ENCODE measurements at regions not wholly inside any gene's neighbourhood (a gene's known extent, or its start where the extent isn't known, plus 50 kb on each side); places are given as distances from the start of the nearest gene placed in this dataset.

DNA sequence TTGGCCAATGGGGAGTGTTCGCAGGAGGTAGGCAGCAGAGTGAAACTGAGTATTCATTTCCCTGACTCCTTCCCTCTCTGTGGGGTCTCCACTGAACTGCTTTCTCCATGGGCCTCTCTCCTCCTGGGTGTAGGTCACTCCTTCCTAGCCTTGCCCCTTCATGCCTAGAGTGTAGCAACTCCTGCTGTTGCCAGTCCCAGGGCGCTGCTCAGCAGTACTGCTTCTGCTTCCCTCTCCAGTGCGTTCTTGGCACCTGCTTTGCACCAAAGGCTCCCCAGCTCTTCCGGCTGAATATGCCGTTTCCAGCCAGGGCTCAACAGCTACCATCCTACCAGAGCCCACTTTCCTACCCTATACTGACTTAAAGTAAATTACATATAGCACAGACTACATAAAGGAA lies 92.2 kb downstream of the MAF start:
- no peaks in the 10 kb centered on the region for H4K20me1 ChIP-seq (ENCODE audit: insufficient read depth)
- intact Hi-C loops (cut with micrococcal nuclease) = no loop called here
- RAD21 ChIA-PET (ENCODE audit: low non-redundant PET in 1 of 2, low total read pairs in 2 of 2, uncharacterized antibody in 2 of 2, unreplicated experiment in 2 of 2) = no interaction called here
- no peaks in the 10 kb centered on the region for H3K9me2 ChIP-seq (ENCODE audit: insufficient read depth)
- no peak for DNase-seq (ENCODE audit: low read depth, low spot score)
- H3K27me3 ChIP-seq (ENCODE audit: insufficient read depth, low read length) = no peaks in the 10 kb centered on the region
- CTCF ChIA-PET = no interaction called here
- TF ChIP-seq CEBPB (IDR thresholded peaks at IDR 0.05; ENCODE audit: low read depth) (no peak), SP1 (IDR thresholded peaks at IDR 0.05; ENCODE audit: low read depth) (no peak), FOSL1 (IDR thresholded peaks at IDR 0.05; ENCODE audit: low read depth) (no peak)
- no peak for ATAC-seq
- H3K27ac ChIP-seq (ENCODE audit: low read depth, low read length) = no peak overlapping the region
- no peaks in the 10 kb centered on the region for H3K79me2 ChIP-seq (ENCODE audit: insufficient read depth, low read length)
- H3K9me3 ChIP-seq (ENCODE audit: control insufficient read depth in 1 of 2, insufficient read depth in 1 of 2, low read depth in 1 of 2, low read length in 2 of 2) = peaks cover 35 to 40% of the 10 kb centered on the region in 2 experiments; a peak in 2 of 4 replicates
- H3K4me3 ChIP-seq (replicated peaks in 1 of 2; ENCODE audit: low read depth in 1 of 2, low read length in 2 of 2) = no peak overlapping the region
- H3K4me2 ChIP-seq (ENCODE audit: low read length) = no peak overlapping the region
- H2AFZ ChIP-seq (ENCODE audit: low read depth, low read length, poor library complexity, severe bottlenecking) = no peak overlapping the region
- no peaks in the 10 kb centered on the region for H3K4me1 ChIP-seq (ENCODE audit: control insufficient read depth in 1 of 2, insufficient read depth in 2 of 2, low read length in 2 of 2)
- no peak overlapping the region for H3K9ac ChIP-seq (ENCODE audit: low read length)
- POLR2A ChIA-PET = no interaction called here
- BruUV-seq (replicated peaks) = no TSS peak
- no peaks in the 10 kb centered on the region for H3K36me3 ChIP-seq (ENCODE audit: control insufficient read depth in 1 of 2, insufficient read depth in 2 of 2, low read length in 2 of 2)

DNA sequence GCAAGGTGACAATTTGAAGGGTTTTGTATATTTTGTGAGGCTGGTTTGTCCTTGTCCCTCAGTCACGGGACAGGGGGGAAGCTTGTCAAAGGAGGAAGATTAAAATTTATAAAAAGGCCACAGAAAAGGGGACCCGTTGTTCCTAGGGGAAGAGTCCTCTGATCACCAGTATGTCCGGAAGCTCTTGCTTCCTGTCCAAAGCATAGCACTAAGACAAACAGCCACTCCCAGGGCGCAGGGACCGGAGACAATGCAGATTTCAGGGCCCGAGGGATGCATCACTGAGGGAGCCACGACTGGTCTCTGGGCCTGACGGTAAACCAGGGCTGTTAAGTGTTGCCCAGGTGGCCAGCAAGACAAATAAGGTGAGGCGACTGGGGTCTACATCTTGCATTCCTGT lies 95.2 kb downstream of the MAF start:
- no peak overlapping the region for H2AFZ ChIP-seq (ENCODE audit: low read depth, low read length, poor library complexity, severe bottlenecking)
- TF ChIP-seq YY1 (IDR thresholded peaks at IDR 0.05; ENCODE audit: extremely low read depth, insufficient replicate concordance, low read depth, low read length) (no peak), EZH2phosphoT487 (IDR thresholded peaks at IDR 0.05; ENCODE audit: borderline replicate concordance) (no peak), SP1 (IDR thresholded peaks at IDR 0.05; ENCODE audit: low read depth) (no peak), ZNF274 (IDR thresholded peaks at IDR 0.05; ENCODE audit: low read depth, low read length) (no peak), FOSL1 (IDR thresholded peaks at IDR 0.05; ENCODE audit: low read depth) (no peak), CEBPB (IDR thresholded peaks at IDR 0.05; ENCODE audit: low read depth) (no peak), CBX3 (IDR thresholded peaks at IDR 0.05; ENCODE audit: low read depth) (no peak), POLR2AphosphoS5 (IDR thresholded peaks at IDR 0.05; ENCODE audit: low read depth, low read length) (no peak), EZH2 (IDR thresholded peaks at IDR 0.05) (no peak), ZFX (IDR thresholded peaks at IDR 0.05) (no peak)
- TF ChIP-seq, protein P1, sequence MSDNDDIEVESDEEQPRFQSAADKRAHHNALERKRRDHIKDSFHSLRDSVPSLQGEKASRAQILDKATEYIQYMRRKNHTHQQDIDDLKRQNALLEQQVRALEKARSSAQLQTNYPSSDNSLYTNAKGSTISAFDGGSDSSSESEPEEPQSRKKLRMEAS (IDR thresholded peaks at IDR 0.05) = no peak
- TF ChIP-seq, protein P2, sequence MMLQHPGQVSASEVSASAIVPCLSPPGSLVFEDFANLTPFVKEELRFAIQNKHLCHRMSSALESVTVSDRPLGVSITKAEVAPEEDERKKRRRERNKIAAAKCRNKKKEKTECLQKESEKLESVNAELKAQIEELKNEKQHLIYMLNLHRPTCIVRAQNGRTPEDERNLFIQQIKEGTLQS (IDR thresholded peaks at IDR 0.05) = no peak
- TF ChIP-seq, protein P3, sequence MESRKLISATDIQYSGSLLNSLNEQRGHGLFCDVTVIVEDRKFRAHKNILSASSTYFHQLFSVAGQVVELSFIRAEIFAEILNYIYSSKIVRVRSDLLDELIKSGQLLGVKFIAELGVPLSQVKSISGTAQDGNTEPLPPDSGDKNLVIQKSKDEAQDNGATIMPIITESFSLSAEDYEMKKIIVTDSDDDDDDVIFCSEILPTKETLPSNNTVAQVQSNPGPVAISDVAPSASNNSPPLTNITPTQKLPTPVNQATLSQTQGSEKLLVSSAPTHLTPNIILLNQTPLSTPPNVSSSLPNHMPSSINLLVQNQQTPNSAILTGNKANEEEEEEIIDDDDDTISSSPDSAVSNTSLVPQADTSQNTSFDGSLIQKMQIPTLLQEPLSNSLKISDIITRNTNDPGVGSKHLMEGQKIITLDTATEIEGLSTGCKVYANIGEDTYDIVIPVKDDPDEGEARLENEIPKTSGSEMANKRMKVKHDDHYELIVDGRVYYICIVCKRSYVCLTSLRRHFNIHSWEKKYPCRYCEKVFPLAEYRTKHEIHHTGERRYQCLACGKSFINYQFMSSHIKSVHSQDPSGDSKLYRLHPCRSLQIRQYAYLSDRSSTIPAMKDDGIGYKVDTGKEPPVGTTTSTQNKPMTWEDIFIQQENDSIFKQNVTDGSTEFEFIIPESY (IDR thresholded peaks at IDR 0.05; ENCODE audit: extremely low read depth, insufficient replicate concordance, low read length) = no peak
- H3K79me2 ChIP-seq (ENCODE audit: insufficient read depth, low read length) = no peaks in the 10 kb centered on the region
- no TSS peak for BruUV-seq (replicated peaks)
- ChIA-PET CTCF (no interaction called here), POLR2A (no interaction called here), RAD21 (ENCODE audit: low non-redundant PET in 1 of 2, low total read pairs in 2 of 2, uncharacterized antibody in 2 of 2, unreplicated experiment in 2 of 2) (no interaction called here)
- no peak overlapping the region for H3K4me2 ChIP-seq (ENCODE audit: low read length)
- H3K9me3 ChIP-seq (ENCODE audit: control insufficient read depth in 1 of 2, insufficient read depth in 1 of 2, low read depth in 1 of 2, low read length in 2 of 2) = peaks cover 22 to 26% of the 10 kb centered on the region in 2 experiments; a peak in 2 of 4 replicates
- H3K4me1 ChIP-seq (ENCODE audit: control insufficient read depth in 1 of 2, insufficient read depth in 2 of 2, low read length in 2 of 2) = no peaks in the 10 kb centered on the region
- no peak overlapping the region for H3K9ac ChIP-seq (ENCODE audit: low read length)
- no peaks in the 10 kb centered on the region for H3K36me3 ChIP-seq (ENCODE audit: control insufficient read depth in 1 of 2, insufficient read depth in 2 of 2, low read length in 2 of 2)
- no peaks in the 10 kb centered on the region for H3K9me2 ChIP-seq (ENCODE audit: insufficient read depth)
- intact Hi-C loops (cut with micrococcal nuclease) = no loop called here
- no peaks in the 10 kb centered on the region for H3K27me3 ChIP-seq (ENCODE audit: insufficient read depth, low read length)
- no peak for DNase-seq (ENCODE audit: low read depth, low spot score)
- H3K27ac ChIP-seq (ENCODE audit: low read depth, low read length) = no peak overlapping the region
- ATAC-seq = no peak
- H4K20me1 ChIP-seq (ENCODE audit: insufficient read depth) = no peaks in the 10 kb centered on the region
- H3K4me3 ChIP-seq (replicated peaks in 1 of 2; ENCODE audit: low read depth in 1 of 2, low read length in 2 of 2) = no peak overlapping the region
